GM12878 (cell line): ENCODE measurements at regions not wholly inside any gene's neighbourhood (a gene's known extent, or its start where the extent isn't known, plus 50 kb on each side); places are given as distances from the start of the nearest gene placed in this dataset.

Source experiments
- ATAC-seq: fragments of 200-7000 bp; cut with Tn5 transposase; 3 replicates; pipeline ENCODE4 v1.9.1; 2020; ENCODE audit warnings: mild to moderate bottlenecking, moderate library complexity
- BruUV-seq: library from RNA; stranded (reverse); fragments of 400-500 nt; replicated peaks from 2 replicates; lab custom pipeline; 2021; lab: Mats Ljungman, UMichigan
- CTCF ChIA-PET: fragments of 300-600 bp; sonication (Branson Sonifier 250); formaldehyde crosslinking; extraction: SDS; loops from one replicate; lab custom pipeline; 2021; ENCODE audit warnings: inconsistent platforms; lab: Yijun Ruan, JAX
- POLR2A ChIA-PET: fragments of 350-600 bp; formaldehyde crosslinking; extraction: SDS; loops from one replicate; lab custom pipeline; 2021; ENCODE audit warnings: inconsistent platforms; lab: Charles Lee
- RAD21 ChIA-PET: fragments of 300-600 bp; sonication (Branson Sonifier 250); formaldehyde crosslinking; loops from one replicate; lab custom pipeline; 2023; ENCODE audit warnings: antibody characterized with exemption; ENCODE audit not compliant: unreplicated experiment; lab: Charles Lee
- SMC1A ChIA-PET: fragments of 300-600 bp; sonication (Branson Sonifier 250); formaldehyde crosslinking; loops from one replicate; lab custom pipeline; 2023; ENCODE audit not compliant: unreplicated experiment, uncharacterized antibody; lab: Charles Lee
- DNase-seq: peaks from one replicate; pipeline ENCODE4 v3.0.0-alpha.2; 2011; ENCODE audit warnings: low read depth, low spot score
- FAIRE-seq: peaks from 3 replicates; lab custom pipeline; 2011; peaks lifted over from hg19 to GRCh38; lab: Jason Lieb, UNC
- H2AFZ ChIP-seq: 2 replicates; pipeline ENCODE4 v1.6.0; 2011; ENCODE audit warnings: low read depth, low read length, control low read depth; ENCODE audit not compliant: control insufficient read depth
- H3K27ac ChIP-seq: 2 replicates; pipeline ENCODE4 v1.5.1; 2011; ENCODE audit warnings: control low read depth; ENCODE audit not compliant: control insufficient read depth, insufficient read depth
- H3K27me3 ChIP-seq, 2 experiments: replicated peaks in 1 of 2; 2 replicates each; pipeline versions ENCODE4 v1.6.0 to v1.6.1; 2011; ENCODE audit warnings: low read length in 1 of 2; ENCODE audit not compliant: control insufficient read depth in 2 of 2, insufficient read depth in 2 of 2
- H3K36me3 ChIP-seq, 2 experiments: 2 replicates each; pipeline ENCODE4 v1.5.1; 2011; ENCODE audit warnings: low read length in 1 of 2; ENCODE audit not compliant: control insufficient read depth in 2 of 2, insufficient read depth in 2 of 2
- H3K4me1 ChIP-seq: 2 replicates; pipeline ENCODE4 v1.6.1; 2011; ENCODE audit warnings: mild to moderate bottlenecking, low read length, moderate library complexity, mixed read lengths; ENCODE audit not compliant: control insufficient read depth, insufficient read depth
- H3K4me2 ChIP-seq: 2 replicates; pipeline ENCODE4 v1.6.0; 2011; ENCODE audit warnings: control low read depth; ENCODE audit not compliant: control insufficient read depth, insufficient read depth
- H3K4me3 ChIP-seq: fragments of 200-600 bp; sonication (generic); 2 replicates; pipeline ENCODE4 v1.5.1; 2016
- H3K79me2 ChIP-seq: 2 replicates; pipeline ENCODE4 v1.6.0; 2011; ENCODE audit warnings: low read length; ENCODE audit not compliant: control insufficient read depth, insufficient read depth
- H3K9ac ChIP-seq: 2 replicates; pipeline ENCODE4 v1.8.0; 2011; ENCODE audit warnings: low read length, control low read depth, mixed read lengths; ENCODE audit not compliant: control insufficient read depth, insufficient read depth
- H3K9me3 ChIP-seq: replicated peaks from 3 replicates; pipeline ENCODE4 v1.5.1; 2011; ENCODE audit warnings: mild to moderate bottlenecking, low read length; ENCODE audit not compliant: control insufficient read depth, insufficient read depth
- H4K20me1 ChIP-seq: 2 replicates; pipeline ENCODE4 v1.6.0; 2011; ENCODE audit not compliant: control insufficient read depth, insufficient read depth
- CREB1 ChIP-seq: IDR thresholded peaks from 2 replicates; pipeline ENCODE4 v1.6.1; 2012; ENCODE audit warnings: low read depth, mild to moderate bottlenecking, inconsistent platforms
- ESRRA ChIP-seq: IDR thresholded peaks from 2 replicates; pipeline ENCODE4 v1.6.1; 2012; ENCODE audit warnings: mild to moderate bottlenecking, low read length, improper control_type of control experiment
- FOXM1 ChIP-seq: IDR thresholded peaks from 2 replicates; pipeline ENCODE4 v1.6.1; 2012; ENCODE audit warnings: low read depth, mild to moderate bottlenecking, inconsistent platforms, low read length, moderate library complexity
- IKZF2 ChIP-seq, 2 experiments: fragments of 450-650 bp; IDR thresholded peaks; 2 replicates each; pipeline ENCODE4 v1.6.1; 2017; ENCODE audit warnings: mild to moderate bottlenecking in 2 of 2, moderate library complexity in 2 of 2
- JUNB ChIP-seq: IDR thresholded peaks from 2 replicates; pipeline ENCODE4 v1.6.1; 2016; ENCODE audit warnings: antibody characterized with exemption, mild to moderate bottlenecking
- KDM1A ChIP-seq: fragments of 200-600 bp; sonication (generic); IDR thresholded peaks from 2 replicates; pipeline ENCODE4 v1.6.1; 2016; ENCODE audit warnings: borderline replicate concordance
- NR2F1 ChIP-seq: fragments of 450-650 bp; conservative IDR thresholded peaks from 2 replicates; pipeline ENCODE4 v1.6.1; 2017; ENCODE audit warnings: mild to moderate bottlenecking
- NRF1 ChIP-seq: conservative IDR thresholded peaks from 2 replicates; pipeline ENCODE4 v1.6.1; 2011; ENCODE audit warnings: mild to moderate bottlenecking, low read depth, low read length, improper control_type of control experiment
- PML ChIP-seq: IDR thresholded peaks from 2 replicates; pipeline ENCODE4 v1.6.1; 2012; ENCODE audit warnings: low read length, inconsistent platforms
- POLR2A ChIP-seq: IDR thresholded peaks from 2 replicates; pipeline ENCODE4 v1.6.1; 2011; ENCODE audit warnings: low read depth, mild to moderate bottlenecking, low read length
- POLR2AphosphoS5 ChIP-seq: IDR thresholded peaks from 2 replicates; pipeline ENCODE4 v1.6.1; 2011; ENCODE audit warnings: mild to moderate bottlenecking, low read length, inconsistent platforms
- POU2F2 ChIP-seq: IDR thresholded peaks from 3 replicates; pipeline ENCODE4 v1.6.1; 2011; ENCODE audit warnings: low read depth, mild to moderate bottlenecking, low read length, borderline replicate concordance
- RAD51 ChIP-seq: fragments of 450-650 bp; IDR thresholded peaks from 2 replicates; pipeline ENCODE4 v1.6.1; 2016; ENCODE audit warnings: moderate library complexity, mild to moderate bottlenecking, inconsistent platforms
- SREBF1 ChIP-seq: IDR thresholded peaks from 2 replicates; pipeline ENCODE4 v1.6.1; 2012; ENCODE audit warnings: mild to moderate bottlenecking, low read length
- ZNF217 ChIP-seq: fragments of 450-650 bp; IDR thresholded peaks from 2 replicates; pipeline ENCODE4 v1.6.1; 2017; ENCODE audit warnings: antibody characterized with exemption, mild to moderate bottlenecking
- ZNF24 ChIP-seq: fragments of 450-650 bp; IDR thresholded peaks from 2 replicates; pipeline ENCODE4 v1.6.1; 2017; ENCODE audit warnings: antibody characterized with exemption, mild to moderate bottlenecking
- WGBS: methylation state at CpG from one replicate; pipeline ENCODE4 v1.1.6; 2016; ENCODE audit warnings: low lambda C conversion rate; ENCODE audit not compliant: insufficient replicate concordance, insufficient coverage; ENCODE audit errors: missing lambda C conversion rate; 5-methylcytosine and 5-hydroxymethylcytosine counted together
- in situ Hi-C: fragments of 300-500 bp; cut with MboI; formaldehyde crosslinking; loops from 9 replicates; pipeline ENCODE4 v1.14.3; 2018; ENCODE audit warnings: mixed read lengths
- intact Hi-C: fragments of 100-400 bp; cut with micrococcal nuclease; formaldehyde crosslinking; loops from one replicate; pipeline ENCODE4 v1.14.2; 2022; ENCODE audit not compliant: unreplicated experiment

- Histone ChIP-seq H3K27me3 (no peaks in the 10 kb centered on the region; a peak in 1 of 4 replicates), H4K20me1 (no peaks in the 10 kb centered on the region), H3K9me3 (no peaks in the 10 kb centered on the region), H3K4me2 (no peak overlapping the region), H3K4me3 (no peak overlapping the region), H3K36me3 (no peaks in the 10 kb centered on the region), H3K4me1 (no peaks in the 10 kb centered on the region; the same call in 1 of the 2 replicates), H3K79me2 (no peaks in the 10 kb centered on the region), H3K9ac (no peak overlapping the region), H2AFZ (no peak overlapping the region), H3K27ac (no peak overlapping the region)
- no TSS peak for BruUV-seq
- ChIA-PET CTCF (no interaction called here), RAD21 (interaction anchor here (1.0 to 1.5 kb wide), 2 partner anchors 11 to 15 kb away, joined by 3 read pairs; no protein-coding TSS in a partner anchor), SMC1A (interaction anchor here (0.8 to 1.4 kb wide), 4 partner anchors 12 to 21 kb away, joined by 3 to 4 read pairs (median 3); no protein-coding TSS in a partner anchor), POLR2A (no interaction called here)
- FAIRE-seq (no peak), ATAC-seq (no peak), DNase-seq (no peak)
- in situ Hi-C loops (no loop called here), intact Hi-C loops (no loop called here)
- no peak for TF ChIP-seq POLR2A
- TF ChIP-seq FOXM1, result no peak
- TF ChIP-seq ESRRA, result no peak
- no peak for TF ChIP-seq CREB1
- no peak for TF ChIP-seq NRF1
These were observed 182.6 kb downstream of the EFNB2 start for GRCh38 chr13:106352850-106353249.

GRCh38 chr13:106351251-106351650, 184.2 kb downstream of the EFNB2 start:
- Histone ChIP-seq H3K27me3 (no peaks in the 10 kb centered on the region; a peak in 1 of 4 replicates), H3K79me2 (no peaks in the 10 kb centered on the region), H2AFZ (no peak overlapping the region), H3K4me1 (no peaks in the 10 kb centered on the region; the same call in 1 of the 2 replicates), H4K20me1 (no peaks in the 10 kb centered on the region), H3K4me3 (no peak overlapping the region), H3K27ac (no peak overlapping the region), H3K4me2 (no peak overlapping the region), H3K36me3 (no peaks in the 10 kb centered on the region), H3K9me3 (no peaks in the 10 kb centered on the region), H3K9ac (no peak overlapping the region)
- RAD21 ChIA-PET, result interaction anchor here (1.1 to 1.3 kb wide), 2 partner anchors 21 to 23 kb away, joined by 3 read pairs; no protein-coding TSS in a partner anchor
- TF ChIP-seq IKZF2 (IDR thresholded peaks at IDR 0.05), result no peak
- no peak for TF ChIP-seq ZNF217
- TF ChIP-seq POLR2AphosphoS5, result no peak
- no peak for TF ChIP-seq PML
- TF ChIP-seq NRF1, result no peak
- TF ChIP-seq NR2F1, result no peak
- no peak for TF ChIP-seq ZNF24
- no peak for TF ChIP-seq RAD51
- TF ChIP-seq POU2F2, result no peak
- no peak for TF ChIP-seq KDM1A
- no peak for TF ChIP-seq POLR2A
- TF ChIP-seq JUNB, result no peak
- no peak for TF ChIP-seq SREBF1
- SMC1A ChIA-PET, result interaction anchor here (0.8 to 3.1 kb wide), 7 partner anchors 8 to 65 kb away, joined by 3 to 22 read pairs (median 4); no protein-coding TSS in a partner anchor
- no peak for FAIRE-seq
- WGBS, result 40% methylated on average over 5 of the region's 5 CpGs
- peak; percentile 44 for ATAC-seq
- intact Hi-C loops, result no loop called here
- in situ Hi-C loops, result no loop called here
- BruUV-seq, result no TSS peak
- POLR2A ChIA-PET, result no interaction called here
- DNase-seq, result no peak
- CTCF ChIA-PET, result no interaction called here
